Stromal cell of bone marrow (primary cell): ENCODE measurements at regions not wholly inside any gene's neighbourhood (a gene's known extent, or its start where the extent isn't known, plus 50 kb on each side); places are given as distances from the start of the nearest gene placed in this dataset.

ENCODE experiments used
- DNase-seq: peaks from one replicate; pipeline ENCODE4 v3.0.0-alpha.2; 2012; ENCODE audit warnings: low read depth

DNA sequence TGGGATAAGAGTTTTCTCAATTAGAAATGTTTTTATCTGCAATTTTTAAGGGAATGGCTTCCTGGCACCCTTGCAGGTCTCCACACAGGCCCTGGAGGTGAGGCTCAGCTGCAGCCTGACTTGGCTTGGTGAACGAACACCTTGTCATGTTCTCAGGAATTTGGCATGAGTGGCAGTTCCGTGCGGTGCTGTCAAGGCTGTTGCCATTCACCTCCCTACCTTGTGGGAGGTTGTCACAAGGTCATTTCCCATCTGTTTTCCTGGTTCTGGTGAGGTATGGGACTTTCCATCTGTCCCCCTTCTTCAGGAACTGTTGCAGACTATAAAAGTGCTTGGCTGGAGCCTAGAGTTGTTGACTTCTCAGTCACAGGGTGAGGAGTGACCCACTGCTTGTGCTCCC is 82.9 kb downstream of the ELOVL4 start:
- DNase-seq = no peak

DNA sequence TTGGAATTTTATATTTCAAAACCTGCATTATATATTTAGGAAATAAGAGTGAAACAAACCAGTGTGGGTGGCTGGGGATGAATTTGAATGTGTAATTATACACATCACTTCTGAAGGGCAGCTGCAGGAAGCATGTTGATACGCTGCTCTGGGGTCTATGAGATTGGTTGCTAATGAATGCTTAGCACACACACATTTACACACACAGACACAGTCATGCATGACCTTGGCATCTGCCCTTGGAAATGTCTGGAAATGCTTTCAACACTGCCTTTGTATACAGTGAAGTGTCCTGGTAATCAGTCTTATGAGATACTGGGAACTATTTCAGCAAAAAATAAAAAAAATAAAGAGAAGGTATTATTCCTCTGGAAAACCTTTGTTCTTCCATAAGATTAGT is 83.4 kb downstream of the ELOVL4 start:
- no peak for DNase-seq

GRCh38 chr6:79863566-79863965 is 83.8 kb downstream of the ELOVL4 start:
- DNase-seq = no peak

DNA sequence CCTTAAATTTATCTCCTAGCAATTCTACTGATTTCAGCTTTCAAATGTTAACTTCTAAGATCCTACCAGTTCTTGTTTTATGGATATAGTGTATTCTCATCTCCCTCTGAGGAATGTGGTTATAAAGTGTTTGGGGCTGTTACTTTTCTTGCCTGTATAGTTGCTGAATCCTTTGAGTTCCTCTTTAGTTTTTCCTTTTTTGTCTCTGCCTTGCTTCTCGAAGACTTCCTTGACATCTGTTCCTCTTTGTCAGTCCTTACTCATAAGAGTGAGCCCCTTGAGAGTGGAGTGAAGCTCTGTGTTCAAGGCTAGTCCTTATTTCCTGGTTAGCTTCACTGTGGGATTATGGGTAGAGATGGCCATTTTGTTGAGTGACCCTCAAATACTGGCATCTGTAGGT is 84.6 kb downstream of the ELOVL4 start:
- no peak for DNase-seq

- DNase-seq = no peak
Observed at GRCh38 chr6:79862126-79862525, 85.2 kb downstream of the ELOVL4 start.

DNA sequence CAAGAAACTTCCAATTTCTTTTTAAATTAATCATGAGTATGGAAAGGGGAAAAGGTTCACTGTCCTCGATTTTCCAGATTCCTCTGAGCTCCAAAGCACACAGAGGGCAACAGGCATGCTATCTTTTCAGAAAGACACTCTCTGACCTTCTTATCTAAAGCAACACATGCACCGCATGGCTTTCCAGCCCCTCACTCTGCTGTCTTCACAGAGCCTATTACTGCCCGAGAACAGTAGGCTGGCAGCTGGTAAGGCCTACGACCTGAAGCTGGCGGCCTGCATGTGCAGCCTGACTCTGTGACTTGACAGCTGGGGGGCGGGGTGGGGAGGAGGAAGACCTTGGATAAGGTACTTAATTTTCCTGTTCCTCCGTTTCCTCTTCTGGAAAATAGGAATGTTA is 86.3 kb downstream of the ELOVL4 start:
- DNase-seq = no peak

DNA sequence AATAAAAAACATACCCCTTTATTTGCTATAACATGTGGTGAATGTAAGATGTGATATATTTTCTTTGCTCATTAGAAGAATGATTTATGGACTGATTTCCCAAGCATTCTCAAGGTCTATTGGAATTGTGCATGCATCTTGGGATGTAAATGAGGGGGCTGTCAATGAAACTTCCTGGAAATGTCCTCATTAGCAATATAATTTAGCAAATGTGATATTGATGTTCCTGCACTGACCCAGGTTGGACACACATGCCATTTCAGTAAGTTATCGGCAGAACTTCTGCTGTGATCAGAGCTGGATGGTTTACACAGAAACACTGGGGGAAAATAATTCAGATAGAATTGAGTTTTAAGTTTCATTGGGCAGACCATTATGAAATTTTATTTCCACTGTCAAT is 99.9 kb downstream of the ELOVL4 start:
- no peak for DNase-seq

GRCh38 chr6:79842376-79843040 is 104.8 kb downstream of the ELOVL4 start:
- no peak for DNase-seq

- no peak for DNase-seq
Observed at GRCh38 chr6:79841577-79842375, 105.6 kb downstream of the ELOVL4 start.

DNA sequence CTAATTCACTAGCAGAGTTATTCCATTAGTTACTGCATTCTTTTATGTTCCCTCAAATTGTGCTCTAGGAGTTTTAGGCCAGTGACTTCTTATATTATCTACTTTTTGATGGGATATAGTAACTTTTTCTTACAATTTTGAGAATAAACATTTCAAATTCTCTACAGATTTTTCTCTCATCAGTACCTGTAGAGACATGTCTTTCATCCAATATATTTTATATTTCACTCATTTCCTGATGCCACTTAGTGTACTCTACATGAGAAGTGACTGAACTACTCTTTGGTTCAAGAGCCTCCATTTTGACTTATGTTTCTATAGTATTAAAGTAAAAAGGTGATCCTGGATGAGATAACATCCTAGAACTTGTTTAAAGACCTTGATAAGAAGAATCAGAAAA is 108.5 kb downstream of the ELOVL4 start:
- DNase-seq = no peak

DNA sequence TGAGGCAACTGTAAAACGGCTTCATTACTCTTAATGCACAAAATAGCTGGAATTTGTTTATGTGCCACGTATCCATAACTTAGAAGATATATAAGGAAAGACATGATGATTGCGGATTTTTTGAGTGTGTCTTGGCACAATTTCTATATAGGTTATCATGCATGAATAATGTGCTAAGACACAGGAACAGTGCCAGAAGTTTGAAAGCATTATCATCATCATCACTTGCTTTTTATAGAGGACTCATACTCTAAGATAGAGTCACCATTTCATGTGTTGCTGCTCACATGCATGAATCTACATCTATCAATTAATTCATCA is 113.4 kb downstream of the ELOVL4 start:
- DNase-seq = no peak

GRCh38 chr6:79833264-79833963 is 113.9 kb downstream of the ELOVL4 start:
- DNase-seq = no peak

- DNase-seq = no peak
Observed at GRCh38 chr6:79832723-79833122, 114.6 kb downstream of the ELOVL4 start.

GRCh38 chr6:79824202-79824601 is 123.2 kb downstream of the ELOVL4 start:
- DNase-seq = no peak

GRCh38 chr6:79821859-79822258 is 125.5 kb downstream of the ELOVL4 start:
- no peak for DNase-seq

DNA sequence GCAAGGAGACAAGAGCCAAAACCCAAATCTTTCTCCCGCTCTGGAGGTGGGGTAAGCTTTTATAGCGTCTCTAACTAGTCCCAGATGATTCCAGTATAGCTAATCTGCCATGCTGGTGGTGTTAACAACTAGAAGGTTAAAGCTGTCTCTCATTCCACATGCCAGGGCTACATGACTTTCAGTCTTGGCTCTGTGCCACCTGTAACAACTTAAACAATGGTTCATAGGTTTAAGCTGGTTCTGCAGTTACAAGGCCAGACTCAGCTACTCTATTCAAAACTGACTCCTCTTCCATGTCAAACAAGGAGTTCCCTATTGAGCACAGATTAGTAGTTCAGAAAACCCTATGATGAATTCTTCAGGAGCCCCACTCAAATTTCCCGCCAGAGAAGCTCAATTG is 128.9 kb downstream of the ELOVL4 start:
- DNase-seq = no peak

GRCh38 chr6:79814940-79815339 is 132.4 kb downstream of the ELOVL4 start:
- DNase-seq = no peak

GRCh38 chr6:79813854-79814709 is 133.3 kb downstream of the ELOVL4 start:
- DNase-seq = peak; percentile 59

- DNase-seq = no peak
Observed at GRCh38 chr6:79813143-79813850, 134.1 kb downstream of the ELOVL4 start.

DNA sequence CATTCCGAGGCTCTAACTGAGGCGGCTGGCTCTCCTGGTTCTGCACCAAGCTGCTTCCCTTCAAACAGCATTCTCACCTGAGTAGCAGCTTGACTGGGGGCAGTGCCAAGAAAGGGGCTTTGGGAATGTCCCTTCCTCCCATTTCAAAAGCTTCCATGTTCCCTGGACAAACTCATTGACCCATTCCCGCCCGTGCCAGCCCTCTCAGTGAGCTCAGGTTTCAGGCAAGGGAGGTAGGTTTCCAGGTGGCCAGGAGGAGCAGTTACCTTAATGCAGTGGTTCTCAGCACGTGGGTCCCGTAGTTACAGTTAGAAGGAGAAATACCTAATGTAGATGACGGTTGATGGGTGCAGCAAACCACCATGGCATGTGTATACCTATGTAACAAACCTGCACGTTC is 135.2 kb downstream of the ELOVL4 start:
- DNase-seq = no peak

DNA sequence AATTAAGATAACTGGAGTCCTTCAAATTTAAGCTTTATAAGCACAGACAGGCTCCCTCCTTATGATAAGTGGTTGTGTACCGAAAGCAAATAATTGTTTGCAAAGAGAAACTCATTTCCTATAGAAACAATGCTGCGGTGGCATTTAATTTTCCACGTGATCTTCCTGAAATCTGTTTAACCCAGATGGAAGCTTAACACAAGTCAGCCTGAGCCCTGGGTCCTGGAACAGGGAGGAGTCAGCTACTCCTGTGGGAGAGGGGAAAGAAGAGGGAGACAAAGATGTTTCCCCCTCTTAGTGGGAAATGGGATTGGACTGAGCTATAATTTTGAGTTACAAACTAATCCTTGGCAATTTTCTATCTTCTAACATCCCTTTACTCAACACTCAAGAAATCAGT is 136.5 kb downstream of the ELOVL4 start:
- DNase-seq = no peak
